Suppressor macrophage (primary cell): ENCODE measurements at regions not wholly inside any gene's neighbourhood (a gene's known extent, or its start where the extent isn't known, plus 50 kb on each side); places are given as distances from the start of the nearest gene placed in this dataset.

Source experiments
- DNase-seq, 4 experiments: peaks; one replicate each; pipeline ENCODE4 v3.0.0-alpha.2; 2020 to 2022

- DNase-seq = no peak
Measured at GRCh38 chr1:195637539-195637938, 970.7 kb downstream of the KCNT2 start.

DNA sequence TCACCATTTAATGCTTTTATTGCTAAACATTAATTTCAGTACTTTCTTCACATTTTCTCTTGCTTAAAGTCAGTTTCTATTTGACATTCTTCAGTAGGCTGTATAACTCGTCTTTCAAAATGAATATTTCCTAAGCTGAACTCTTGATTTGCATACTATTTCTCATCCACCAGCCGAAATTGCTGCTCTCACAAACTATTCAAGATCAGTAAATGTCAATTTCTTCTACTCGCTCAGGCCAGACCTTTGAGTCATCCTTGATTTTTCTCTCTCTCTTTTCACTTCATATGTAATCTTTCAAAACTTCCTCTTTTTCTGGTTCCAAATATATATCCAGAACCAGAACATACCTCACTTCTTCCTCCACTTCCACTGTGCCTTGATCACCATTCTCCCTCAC, 990.0 kb downstream of the KCNT2 start:
- DNase-seq = no peak

GRCh38 chr1:195617106-195617505, 991.1 kb downstream of the KCNT2 start:
- no peak for DNase-seq

GRCh38 chr1:195608883-195609282, 999.4 kb downstream of the KCNT2 start:
- no peak for DNase-seq

DNA sequence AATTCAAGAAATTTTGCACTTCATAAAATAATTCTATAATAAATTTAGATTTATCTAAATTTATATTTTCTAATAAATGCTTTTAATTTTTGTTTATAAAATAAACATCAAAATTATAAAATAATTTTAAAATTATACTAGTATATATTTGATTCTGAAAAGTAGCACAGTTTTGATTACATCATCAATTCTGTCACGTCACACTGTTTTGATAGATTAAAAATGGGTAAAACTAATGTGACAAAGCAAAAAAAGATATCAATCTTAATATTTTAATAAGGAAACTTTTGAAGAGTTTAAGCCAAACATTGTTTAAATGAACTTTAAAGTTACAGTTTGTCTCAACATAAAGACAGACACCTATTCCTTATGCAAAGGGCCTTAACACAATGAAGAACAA, 1001.8 kb downstream of the KCNT2 start:
- no peak for DNase-seq

- DNase-seq = no peak
Measured at GRCh38 chr1:195604287-195604686, 1004.0 kb downstream of the KCNT2 start.

GRCh38 chr1:195597891-195598290, 1010.3 kb downstream of the KCNT2 start:
- DNase-seq = no peak

DNA sequence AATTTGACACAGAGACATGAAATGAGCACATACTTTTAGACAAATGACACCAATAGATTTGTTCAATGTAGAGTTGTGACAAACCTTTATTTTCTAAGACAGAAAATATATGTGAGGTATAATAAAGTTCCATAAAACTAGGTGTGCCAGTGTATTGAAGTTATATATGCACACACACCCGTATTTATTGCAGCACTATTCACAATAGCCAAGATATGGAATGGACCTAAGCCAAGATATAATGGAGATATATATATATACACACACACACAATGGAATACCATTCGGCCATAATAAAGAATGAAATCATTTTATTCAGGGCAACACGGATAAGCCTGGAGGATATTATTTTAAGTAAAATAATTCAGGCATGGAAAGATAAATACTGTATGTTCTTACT, 1013.5 kb downstream of the KCNT2 start:
- DNase-seq = no peak

- no peak for DNase-seq
Measured at GRCh38 chr1:195594322-195594721, 1013.9 kb downstream of the KCNT2 start.

DNA sequence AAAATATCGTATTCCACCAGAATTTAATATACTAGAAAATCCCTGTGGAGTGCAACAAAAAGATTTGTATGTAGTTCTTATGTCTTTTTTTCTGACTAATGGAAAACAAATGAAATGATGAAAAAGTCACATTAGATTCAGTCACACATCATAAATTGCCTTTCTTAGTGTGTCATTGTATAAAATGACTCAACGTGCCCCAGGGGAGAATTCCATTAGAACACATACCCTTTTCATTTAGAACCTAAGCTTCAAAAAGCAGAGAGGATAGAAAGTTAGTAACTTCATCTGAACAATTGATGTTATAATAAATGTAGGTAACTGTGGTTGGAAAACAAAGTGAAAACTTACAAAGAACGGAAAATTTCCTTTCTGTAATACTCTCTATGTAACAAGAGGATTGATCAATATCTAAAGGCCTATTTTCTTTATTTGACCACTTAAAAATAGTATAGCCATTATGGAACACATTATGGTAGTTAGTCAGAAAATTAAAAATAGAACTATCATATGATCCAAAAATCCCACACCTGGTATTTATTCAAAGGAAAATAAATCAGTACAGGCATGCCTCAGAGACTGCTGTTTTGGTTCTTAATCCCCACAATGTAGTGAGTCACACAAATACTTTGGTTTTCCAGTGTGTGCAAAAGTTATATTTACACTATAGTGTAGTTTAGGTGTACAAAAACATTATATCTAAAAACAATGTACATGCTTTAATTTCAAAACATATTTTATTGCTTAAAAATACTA, 1016.1 kb downstream of the KCNT2 start:
- DNase-seq = no peak

DNA sequence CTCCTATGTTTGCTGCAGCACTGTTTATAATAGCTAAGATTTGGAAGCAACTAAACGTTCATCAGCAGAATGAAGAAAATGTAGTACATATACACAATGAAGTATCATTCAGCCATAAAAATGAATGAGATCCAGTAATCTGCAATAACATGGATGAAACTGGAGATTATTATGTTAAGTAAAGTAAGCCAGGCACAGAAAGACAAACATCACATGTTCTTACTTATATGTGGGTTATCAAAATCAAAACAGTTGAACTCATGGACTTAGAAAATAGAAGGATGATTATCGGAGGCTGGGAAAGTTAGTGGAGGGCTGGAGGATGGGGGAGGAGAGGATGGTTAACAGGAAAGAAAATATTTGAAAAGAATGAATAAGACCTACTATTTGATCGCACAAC, 1017.6 kb downstream of the KCNT2 start:
- DNase-seq = no peak

- no peak for DNase-seq
Measured at GRCh38 chr1:195584870-195585624, 1023.2 kb downstream of the KCNT2 start.

- DNase-seq = no peak
Measured at GRCh38 chr1:195580988-195581387, 1027.3 kb downstream of the KCNT2 start.

- DNase-seq = no peak
Measured at GRCh38 chr1:195577748-195578147, 1030.5 kb downstream of the KCNT2 start.

GRCh38 chr1:195576641-195577040, 1031.6 kb downstream of the KCNT2 start:
- no peak for DNase-seq

DNA sequence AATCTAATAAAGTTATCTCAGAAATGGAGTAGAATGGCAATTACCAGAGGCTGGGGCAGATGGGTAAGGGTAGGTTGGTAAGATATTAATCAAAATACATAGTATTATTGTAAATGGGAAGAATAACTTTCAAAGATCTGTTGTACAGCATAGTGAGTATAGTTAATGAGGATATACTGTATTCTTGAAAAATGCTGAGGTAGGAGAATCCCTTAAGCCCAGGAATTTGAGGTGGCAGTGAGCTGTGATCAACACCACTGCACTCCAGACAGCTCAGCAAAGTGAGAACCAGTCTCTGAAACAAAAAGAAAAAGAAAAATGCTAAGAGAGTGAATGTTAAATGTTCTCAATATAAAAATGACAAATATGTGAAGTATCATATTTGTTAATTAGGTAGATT, 1033.7 kb downstream of the KCNT2 start:
- DNase-seq = no peak

DNA sequence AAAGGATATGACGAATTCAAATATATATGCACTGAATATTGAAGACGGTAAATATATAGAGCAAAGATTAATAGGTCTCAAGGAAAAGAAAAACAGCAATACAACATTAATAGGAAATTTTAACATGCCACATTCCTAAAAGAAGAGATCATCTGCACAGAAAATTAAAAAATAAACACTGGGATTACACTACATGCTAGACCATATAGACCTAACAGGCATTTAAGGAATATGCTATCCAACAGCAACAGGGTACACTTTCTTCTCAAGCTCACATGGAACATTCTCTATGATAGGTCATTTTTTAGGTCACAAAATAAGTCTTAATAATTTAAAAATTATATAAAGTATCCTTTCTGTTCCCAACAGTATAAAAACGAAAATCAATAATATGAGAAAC, 1038.3 kb downstream of the KCNT2 start:
- DNase-seq = no peak

DNA sequence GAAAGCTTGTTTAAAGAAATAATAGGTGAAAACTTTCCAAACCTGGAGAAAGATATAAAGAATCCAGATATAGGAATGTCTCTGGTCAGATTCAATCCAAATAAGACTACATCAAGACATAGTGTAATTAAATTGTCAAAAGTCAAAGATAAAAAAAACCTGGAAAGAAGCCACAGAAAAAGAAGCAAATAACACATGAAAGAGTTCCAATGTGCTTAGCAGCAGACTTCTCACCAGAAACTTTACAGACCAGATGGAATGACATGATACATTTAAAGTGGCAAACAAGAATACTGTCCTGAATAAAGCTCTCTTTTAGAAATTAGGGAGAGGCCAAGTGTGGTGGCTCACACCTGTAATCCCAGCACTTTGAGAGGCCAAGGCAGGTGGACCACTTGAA, 1039.9 kb downstream of the KCNT2 start:
- no peak for DNase-seq

- no peak for DNase-seq
Measured at GRCh38 chr1:195562074-195562473, 1046.2 kb downstream of the KCNT2 start.

- DNase-seq = no peak
Measured at GRCh38 chr1:195550071-195550862, 1058.0 kb downstream of the KCNT2 start.

DNA sequence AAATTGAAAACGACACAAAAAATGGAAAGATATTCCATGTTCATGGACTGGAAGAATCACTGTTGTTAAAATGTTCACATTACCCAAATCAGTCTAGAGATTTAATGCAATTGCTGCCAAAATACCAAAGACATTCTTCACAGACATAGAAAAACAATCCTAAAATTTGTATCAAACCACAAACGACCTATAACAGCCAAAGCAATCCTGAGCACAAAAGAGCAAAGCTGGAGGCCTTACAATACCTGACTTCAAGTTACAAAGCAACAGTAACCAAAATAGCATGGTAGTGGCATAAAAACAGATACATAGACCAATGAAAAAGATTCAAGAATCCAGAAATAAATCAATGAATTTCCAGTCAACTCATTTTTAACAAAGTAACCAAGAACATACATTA, 1077.3 kb downstream of the KCNT2 start:
- no peak for DNase-seq

GRCh38 chr1:195529881-195530280, 1078.4 kb downstream of the KCNT2 start:
- no peak for DNase-seq

DNA sequence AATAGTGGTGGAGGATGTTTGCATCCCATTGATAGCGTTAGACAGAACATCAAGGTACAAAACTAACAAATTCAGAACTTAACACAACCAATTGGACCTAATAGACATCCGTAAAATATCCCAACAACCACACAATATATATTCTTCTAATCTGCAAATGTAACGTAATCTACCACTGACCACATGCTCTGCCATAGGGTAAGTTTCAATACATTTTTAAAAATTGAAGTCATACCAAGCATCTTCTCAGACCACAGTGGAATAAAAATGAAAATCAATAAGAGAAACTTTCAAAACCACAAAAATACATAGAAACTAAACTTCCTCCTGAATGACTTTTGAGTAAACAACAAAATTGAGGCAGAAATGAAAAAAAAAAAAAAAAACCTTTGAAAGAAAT, 1087.5 kb downstream of the KCNT2 start:
- no peak for DNase-seq

DNA sequence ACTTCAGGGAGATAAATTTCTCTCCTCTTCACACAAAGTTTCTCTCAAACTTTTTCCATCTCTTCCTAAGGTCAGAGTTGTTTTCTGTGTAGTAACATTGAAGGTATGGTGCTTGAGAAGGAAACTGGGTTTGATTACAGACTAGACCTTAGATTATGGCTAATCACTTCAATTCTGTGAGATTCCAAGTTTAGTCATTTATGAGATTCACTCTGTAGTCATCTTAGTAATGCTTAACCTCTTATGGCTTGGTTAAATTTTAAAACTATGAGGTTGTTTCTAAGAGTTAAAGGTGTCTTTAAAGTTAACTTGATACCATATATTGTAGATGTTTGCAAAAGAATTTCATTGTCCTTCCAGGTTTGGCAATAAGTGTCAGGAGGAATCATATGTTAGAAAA, 1092.2 kb downstream of the KCNT2 start:
- DNase-seq = no peak
